HEK293T (cell line): ENCODE measurements at regions not wholly inside any gene's neighbourhood (a gene's known extent, or its start where the extent isn't known, plus 50 kb on each side); places are given as distances from the start of the nearest gene placed in this dataset.

ENCODE experiments used
- CTCF ChIA-PET: fragments of 350-600 bp; formaldehyde crosslinking; extraction: SDS; loops from one replicate; lab custom pipeline; 2021; ENCODE audit warnings: antibody characterized with exemption, inconsistent platforms; lab: Yijun Ruan, JAX
- POLR2A ChIA-PET: fragments of 350-600 bp; formaldehyde crosslinking; extraction: SDS; loops from one replicate; lab custom pipeline; 2020; ENCODE audit warnings: antibody characterized with exemption, inconsistent platforms; lab: Yijun Ruan, JAX
- DNase-seq: peaks from one replicate; pipeline ENCODE4 v3.0.0; 2012; ENCODE audit warnings: mixed read lengths; ENCODE audit errors: extremely low spot score
- ARNT ChIP-seq: fragments of 450-650 bp; IDR thresholded peaks from 2 replicates; pipeline ENCODE4 v1.6.1; 2017; ENCODE audit warnings: mild to moderate bottlenecking
- BHLHE40 ChIP-seq: fragments of 450-650 bp; IDR thresholded peaks from 2 replicates; pipeline ENCODE4 v1.6.1; 2016; ENCODE audit warnings: mild to moderate bottlenecking, moderate library complexity, borderline replicate concordance
- CTBP1 ChIP-seq: fragments of 450-650 bp; IDR thresholded peaks from 2 replicates; pipeline ENCODE4 v1.6.1; 2016; ENCODE audit warnings: borderline replicate concordance
- ELF4 ChIP-seq: fragments of 450-650 bp; IDR thresholded peaks from 2 replicates; pipeline ENCODE4 v1.6.1; 2017; ENCODE audit warnings: antibody characterized with exemption
- FOXA1 ChIP-seq: fragments of 450-650 bp; IDR thresholded peaks from 2 replicates; pipeline ENCODE4 v1.6.1; 2016; ENCODE audit warnings: mild to moderate bottlenecking
- FOXK2 ChIP-seq: fragments of 450-650 bp; IDR thresholded peaks from 2 replicates; pipeline ENCODE4 v1.6.1; 2016; ENCODE audit warnings: mild to moderate bottlenecking
- FOXM1 ChIP-seq: fragments of 450-650 bp; IDR thresholded peaks from 2 replicates; pipeline ENCODE4 v1.6.1; 2017; ENCODE audit warnings: mild to moderate bottlenecking, borderline replicate concordance
- HDGF ChIP-seq: fragments of 450-650 bp; IDR thresholded peaks from 2 replicates; pipeline ENCODE4 v1.6.1; 2017; ENCODE audit warnings: antibody characterized with exemption, borderline replicate concordance
- L3MBTL2 ChIP-seq: fragments of 450-650 bp; conservative IDR thresholded peaks from 2 replicates; pipeline ENCODE4 v1.6.1; 2016; ENCODE audit warnings: mild to moderate bottlenecking
- LEF1 ChIP-seq: fragments of 450-650 bp; IDR thresholded peaks from 2 replicates; pipeline ENCODE4 v1.6.1; 2017; ENCODE audit warnings: mild to moderate bottlenecking, borderline replicate concordance
- NFRKB ChIP-seq: fragments of 450-650 bp; IDR thresholded peaks from 2 replicates; pipeline ENCODE4 v1.6.1; 2016; ENCODE audit warnings: mild to moderate bottlenecking, moderate library complexity
- SP1 ChIP-seq: fragments of 450-650 bp; IDR thresholded peaks from 2 replicates; pipeline ENCODE4 v1.6.1; 2017
- SUZ12 ChIP-seq: fragments of 450-650 bp; IDR thresholded peaks from 2 replicates; pipeline ENCODE4 v1.6.1; 2016; ENCODE audit warnings: mild to moderate bottlenecking
- TARDBP ChIP-seq: fragments of 450-650 bp; IDR thresholded peaks from 2 replicates; pipeline ENCODE4 v1.6.1; 2016
- ZNF384 ChIP-seq: fragments of 450-650 bp; IDR thresholded peaks from 2 replicates; pipeline ENCODE4 v1.6.1; 2016
- TF ChIP-seq, protein P1 (sequence below): fragments of 450-650 bp; IDR thresholded peaks from 2 replicates; pipeline ENCODE4 v1.6.1; 2016

DNA sequence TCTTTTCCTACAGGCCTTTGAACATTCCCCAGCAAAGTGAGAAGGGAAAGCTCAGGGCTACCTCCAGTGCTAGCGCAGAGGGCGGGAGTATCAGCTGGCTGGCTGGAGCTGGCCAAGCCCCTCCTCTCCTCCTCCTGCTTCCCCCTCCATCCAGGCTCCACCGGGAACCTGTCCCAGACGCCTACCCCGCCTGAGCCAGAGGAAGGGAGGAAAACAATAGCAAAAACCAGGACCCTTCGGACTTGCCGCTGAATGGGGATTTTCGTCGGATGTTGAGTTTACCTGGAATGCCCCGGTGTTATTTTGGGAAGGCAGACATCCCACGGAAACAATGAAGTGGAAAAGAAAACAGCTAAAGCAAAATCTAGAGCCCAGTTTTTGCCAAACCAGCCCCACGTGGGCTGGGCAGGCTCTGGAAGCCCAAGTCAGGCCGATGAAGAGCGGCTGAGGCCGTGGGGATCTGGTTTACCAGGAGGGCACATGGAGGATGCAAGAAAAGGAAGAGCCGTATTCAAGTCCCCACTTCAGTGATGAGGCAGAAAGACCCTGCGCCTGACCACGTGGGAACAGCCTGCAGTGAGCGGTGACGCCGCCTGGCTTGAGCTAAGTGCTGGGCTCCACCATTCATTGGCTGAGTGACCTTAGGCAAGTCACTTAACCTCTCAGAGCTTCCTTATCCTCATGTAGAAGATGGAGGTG lies 100.4 kb upstream of the LCLAT1 start:
- POLR2A ChIA-PET = no interaction called here
- TF ChIP-seq FOXM1 = no peak
- TF ChIP-seq TARDBP = no peak
- no peak for TF ChIP-seq ARNT
- no peak for TF ChIP-seq FOXA1
- no peak for TF ChIP-seq L3MBTL2
- no peak for TF ChIP-seq FOXK2
- no peak for TF ChIP-seq SP1
- TF ChIP-seq ELF4 = no peak
- TF ChIP-seq SUZ12 = no peak
- TF ChIP-seq BHLHE40 = no peak
- TF ChIP-seq LEF1 = no peak
- no peak for TF ChIP-seq HDGF
- TF ChIP-seq NFRKB = no peak
- TF ChIP-seq CTBP1 = no peak
- TF ChIP-seq, protein P1, sequence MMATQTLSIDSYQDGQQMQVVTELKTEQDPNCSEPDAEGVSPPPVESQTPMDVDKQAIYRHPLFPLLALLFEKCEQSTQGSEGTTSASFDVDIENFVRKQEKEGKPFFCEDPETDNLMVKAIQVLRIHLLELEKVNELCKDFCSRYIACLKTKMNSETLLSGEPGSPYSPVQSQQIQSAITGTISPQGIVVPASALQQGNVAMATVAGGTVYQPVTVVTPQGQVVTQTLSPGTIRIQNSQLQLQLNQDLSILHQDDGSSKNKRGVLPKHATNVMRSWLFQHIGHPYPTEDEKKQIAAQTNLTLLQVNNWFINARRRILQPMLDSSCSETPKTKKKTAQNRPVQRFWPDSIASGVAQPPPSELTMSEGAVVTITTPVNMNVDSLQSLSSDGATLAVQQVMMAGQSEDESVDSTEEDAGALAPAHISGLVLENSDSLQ = no peak
- TF ChIP-seq ZNF384 = no peak
- CTCF ChIA-PET = no interaction called here
- DNase-seq = no peak

DNA sequence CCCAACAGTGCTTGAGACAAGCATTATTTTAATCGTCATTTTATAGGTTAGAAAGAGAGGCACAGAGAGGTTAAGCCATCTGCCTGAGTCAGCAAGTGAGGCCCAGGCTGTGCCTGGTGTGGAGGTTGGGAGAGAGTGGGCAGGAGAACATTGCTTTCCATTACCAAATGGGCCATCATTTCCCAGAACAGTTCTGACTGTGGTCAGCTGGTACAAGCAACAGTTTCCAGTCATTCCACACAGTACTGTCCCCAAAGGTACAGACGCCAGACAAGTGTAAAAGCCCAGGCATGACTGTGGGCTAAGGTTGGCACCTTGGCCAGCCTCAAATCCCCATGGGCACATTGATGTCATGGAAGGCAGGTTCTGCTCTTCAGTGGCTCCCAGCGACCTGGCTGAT lies 98.2 kb upstream of the LCLAT1 start:
- no peak for DNase-seq
- CTCF ChIA-PET = no interaction called here
- POLR2A ChIA-PET = no interaction called here
- no peak for TF ChIP-seq TARDBP
- TF ChIP-seq FOXM1 = no peak

- CTCF ChIA-PET = no interaction called here
- no peak for DNase-seq
- TF ChIP-seq TARDBP = no peak
- TF ChIP-seq SUZ12 = no peak
- TF ChIP-seq CTBP1 = no peak
- no peak for TF ChIP-seq L3MBTL2
- no peak for TF ChIP-seq FOXK2
- TF ChIP-seq LEF1 = no peak
- POLR2A ChIA-PET = no interaction called here
Observed at GRCh38 chr2:30349691-30350090, 97.4 kb upstream of the LCLAT1 start.

GRCh38 chr2:30351116-30351515 lies 95.9 kb upstream of the LCLAT1 start:
- no peak for DNase-seq
- TF ChIP-seq FOXK2 (no peak), SP1 (no peak), NFRKB (no peak), ZNF384 (no peak), LEF1 (no peak), SUZ12 (no peak), ARNT (no peak), L3MBTL2 (no peak), BHLHE40 (no peak), CTBP1 (no peak), ELF4 (no peak), FOXM1 (no peak), FOXA1 (no peak), TARDBP (no peak)
- TF ChIP-seq, protein P1 = no peak
- ChIA-PET CTCF (no interaction called here), POLR2A (no interaction called here)

DNA sequence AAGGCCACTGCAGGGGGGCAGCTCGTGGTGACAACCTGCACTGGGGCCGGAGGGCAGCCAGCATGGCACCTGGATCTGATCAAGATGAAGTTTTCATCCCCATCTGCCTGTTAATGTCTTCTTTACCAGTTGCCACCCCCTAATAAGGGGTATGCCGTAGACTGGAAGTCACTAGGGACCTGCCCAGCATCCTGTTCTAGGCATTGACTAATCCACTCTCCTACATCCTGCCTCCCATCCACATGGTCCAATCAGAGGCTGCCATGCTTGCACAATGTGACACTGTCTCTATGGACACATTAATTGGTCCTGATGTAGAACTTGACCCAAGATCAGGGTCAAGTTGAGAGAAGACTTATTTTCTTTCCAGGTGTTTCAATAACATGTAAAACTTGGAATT lies 95.1 kb upstream of the LCLAT1 start:
- no peak for DNase-seq
- ChIA-PET POLR2A (no interaction called here), CTCF (interaction anchor here (0.5 kb wide), 1 partner anchor 12 kb away, joined by 6 read pairs; no protein-coding TSS in a partner anchor)
- TF ChIP-seq L3MBTL2 = no peak
- TF ChIP-seq, protein P1 = no peak
- no peak for TF ChIP-seq ZNF384
- no peak for TF ChIP-seq FOXK2
- TF ChIP-seq ARNT = no peak
- no peak for TF ChIP-seq HDGF
- TF ChIP-seq TARDBP = no peak
- TF ChIP-seq SUZ12 = no peak
- no peak for TF ChIP-seq FOXM1
- TF ChIP-seq LEF1 = no peak
- no peak for TF ChIP-seq FOXA1
- TF ChIP-seq ELF4 = no peak
- TF ChIP-seq BHLHE40 = no peak
- no peak for TF ChIP-seq NFRKB
- no peak for TF ChIP-seq SP1
- TF ChIP-seq CTBP1 = no peak

GRCh38 chr2:30354150-30354549 lies 92.9 kb upstream of the LCLAT1 start:
- CTCF ChIA-PET = no interaction called here
- POLR2A ChIA-PET = interaction anchor here (0.6 kb wide), 1 partner anchor 193 kb away, joined by 3 read pairs; no protein-coding TSS in a partner anchor
- TF ChIP-seq SUZ12 = no peak
- no peak for TF ChIP-seq LEF1
- no peak for DNase-seq

DNA sequence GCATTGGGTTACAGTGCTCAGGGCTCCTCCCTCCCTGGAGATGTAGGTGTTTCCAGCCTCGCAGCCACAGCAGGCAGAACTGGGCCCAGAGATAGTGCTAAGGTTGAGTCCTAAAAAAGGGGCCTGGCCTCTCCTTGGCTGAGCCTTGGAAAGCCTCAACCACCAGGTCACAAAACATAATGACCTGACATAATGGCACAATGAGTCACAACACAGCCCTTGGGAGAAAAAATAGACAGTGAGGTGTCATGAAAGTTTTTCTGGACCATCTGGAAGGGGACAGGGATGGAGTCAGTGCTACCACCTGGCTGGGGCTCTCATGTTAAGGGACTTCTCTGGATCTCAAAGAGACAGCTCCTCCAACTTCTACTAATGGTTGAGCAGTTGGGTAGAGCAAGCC lies 92.4 kb upstream of the LCLAT1 start:
- TF ChIP-seq FOXK2 (no peak), NFRKB (no peak), ARNT (no peak), FOXA1 (no peak), ELF4 (no peak), BHLHE40 (no peak), L3MBTL2 (no peak), HDGF (no peak), LEF1 (no peak), TARDBP (no peak), FOXM1 (no peak), CTBP1 (no peak), ZNF384 (no peak), SP1 (no peak), SUZ12 (no peak)
- TF ChIP-seq, protein P1 = no peak
- ChIA-PET POLR2A (no interaction called here), CTCF (no interaction called here)

More for the DNA sequence above, 92.4 kb upstream of the LCLAT1 start:
- DNase-seq = no peak
